H1 (cell line): ENCODE measurements at regions not wholly inside any gene's neighbourhood (a gene's known extent, or its start where the extent isn't known, plus 50 kb on each side); places are given as distances from the start of the nearest gene placed in this dataset.

Experiments used
- CTCF ChIA-PET: fragments of 300-600 bp; sonication (Branson Sonifier 250); formaldehyde crosslinking; loops from one replicate; lab custom pipeline; 2021; ENCODE audit not compliant: partially characterized antibody; lab: Charles Lee
- POLR2A ChIA-PET: fragments of 300-600 bp; sonication (Branson Sonifier 250); formaldehyde crosslinking; loops from one replicate; lab custom pipeline; 2021; ENCODE audit warnings: inconsistent platforms; ENCODE audit not compliant: partially characterized antibody; lab: Charles Lee
- DNase-seq, 2 experiments: peaks; one replicate each; pipeline versions ENCODE4 v3.0.0 to v3.0.0-alpha.2; 2010 to 2022; ENCODE audit warnings: low spot score in 2 of 2, low read depth in 1 of 2, mixed read lengths in 1 of 2
- FAIRE-seq: peaks from 2 replicates; lab custom pipeline; 2011; peaks lifted over from hg19 to GRCh38; lab: Jason Lieb, UNC
- H2AFZ ChIP-seq: 2 replicates; pipeline ENCODE4 v1.8.1; 2012; ENCODE audit warnings: low read length, inconsistent platforms
- H2AK5ac ChIP-seq: 2 replicates; pipeline ENCODE4 v1.6.1; 2013; ENCODE audit warnings: low read depth, low read length
- H2BK120ac ChIP-seq: replicated peaks from 2 replicates; pipeline ENCODE3; 2013; ENCODE audit warnings: low read depth, low read length, inconsistent platforms
- H2BK12ac ChIP-seq: 2 replicates; pipeline ENCODE4 v1.6.1; 2013; ENCODE audit warnings: low read depth, low read length
- H2BK15ac ChIP-seq: 2 replicates; pipeline ENCODE4 v1.6.1; 2013; ENCODE audit warnings: low read length
- H2BK20ac ChIP-seq: 2 replicates; pipeline ENCODE4 v1.6.1; 2013; ENCODE audit warnings: low read length
- H2BK5ac ChIP-seq: 2 replicates; pipeline ENCODE4 v1.6.1; 2013; ENCODE audit warnings: low read depth, low read length
- H3K14ac ChIP-seq: 2 replicates; pipeline ENCODE4 v1.6.1; 2013; ENCODE audit warnings: inconsistent platforms; ENCODE audit not compliant: insufficient read length
- H3K18ac ChIP-seq: 2 replicates; pipeline ENCODE4 v1.6.1; 2013; ENCODE audit warnings: low read length; ENCODE audit errors: extremely low read depth
- H3K23ac ChIP-seq: 2 replicates; pipeline ENCODE4 v1.6.1; 2013; ENCODE audit warnings: inconsistent platforms; ENCODE audit not compliant: insufficient read length
- H3K23me2 ChIP-seq: 2 replicates; pipeline ENCODE4 v1.6.1; 2013; ENCODE audit warnings: low read depth, low read length
- H3K27ac ChIP-seq: 2 replicates; pipeline ENCODE4 v1.6.1; 2011; ENCODE audit warnings: low read depth, low read length, inconsistent platforms
- H3K27me3 ChIP-seq, 4 experiments: replicated peaks in 1 of 4; 1 replicate in 1 of 4; 2 replicates in 3 of 4; pipeline versions ENCODE4 v1.6.1 to v1.8.1; 2011 to 2013; ENCODE audit warnings: low read length in 3 of 4, mild to moderate bottlenecking in 3 of 4, inconsistent platforms in 2 of 4, mixed read lengths in 2 of 4, moderate library complexity in 1 of 4; ENCODE audit not compliant: control insufficient read depth in 3 of 4, insufficient read depth in 3 of 4; ENCODE audit errors: extremely low read depth in 1 of 4
- H3K36me3 ChIP-seq, 4 experiments: 2 replicates each; pipeline versions ENCODE4 v1.6.1 to v1.8.1; 2011 to 2013; ENCODE audit warnings: mild to moderate bottlenecking in 4 of 4, low read length in 3 of 4, moderate library complexity in 2 of 4, control low read depth in 1 of 4, inconsistent platforms in 1 of 4; ENCODE audit not compliant: insufficient read depth in 4 of 4, control insufficient read depth in 2 of 4
- H3K4ac ChIP-seq: replicated peaks from 2 replicates; pipeline ENCODE3; 2013; ENCODE audit warnings: low read length, low read depth, mixed read lengths, inconsistent platforms; ENCODE audit not compliant: insufficient read length
- H3K4me1 ChIP-seq, 4 experiments: replicated peaks in 1 of 4; 1 replicate in 1 of 4; 2 replicates in 3 of 4; pipeline versions ENCODE4 v1.6.1 to v1.8.1; 2011 to 2013; ENCODE audit warnings: low read length in 3 of 4, inconsistent platforms in 2 of 4, mixed read lengths in 1 of 4; ENCODE audit not compliant: insufficient read depth in 4 of 4, control insufficient read depth in 3 of 4
- H3K4me2 ChIP-seq, 2 experiments: 2 replicates each; pipeline versions ENCODE4 v1.6.1 to v1.8.1; 2011 to 2013; ENCODE audit warnings: low read depth in 2 of 2, low read length in 2 of 2, control low read depth in 1 of 2, inconsistent platforms in 1 of 2, mild to moderate bottlenecking in 1 of 2; ENCODE audit not compliant: insufficient read depth in 1 of 2
- H3K4me3 ChIP-seq, 4 experiments: fragments of 200-600, 300-600 bp in 1 of 4; sonication (generic), shearing (Covaris generic), sonication (Bioruptor Twin) in 1 of 4; 2 replicates each; pipeline versions ENCODE4 v1.5.1 to v1.8.1; 2011 to 2016; ENCODE audit warnings: low read length in 4 of 4, low read depth in 3 of 4, control low read depth in 2 of 4, inconsistent platforms in 2 of 4, mild to moderate bottlenecking in 2 of 4, mixed read lengths in 1 of 4, moderate library complexity in 1 of 4; ENCODE audit not compliant: insufficient read depth in 2 of 4; ENCODE audit errors: extremely low read depth in 1 of 4
- H3K56ac ChIP-seq: replicated peaks from 2 replicates; pipeline ENCODE3; 2013; ENCODE audit warnings: low read depth, mild to moderate bottlenecking, mixed read lengths, low read length, inconsistent platforms; ENCODE audit not compliant: insufficient read length
- H3K79me1 ChIP-seq: 2 replicates; pipeline ENCODE4 v1.6.1; 2013; ENCODE audit warnings: low read depth, low read length, control low read depth
- H3K79me2 ChIP-seq, 2 experiments: 2 replicates each; pipeline versions ENCODE4 v1.6.1 to v1.8.1; 2012 to 2013; ENCODE audit warnings: low read length in 2 of 2, mild to moderate bottlenecking in 2 of 2, inconsistent platforms in 1 of 2; ENCODE audit not compliant: insufficient read depth in 2 of 2, control insufficient read depth in 1 of 2
- H3K9ac ChIP-seq, 4 experiments: replicated peaks in 1 of 4; 1 replicate in 1 of 4; 2 replicates in 3 of 4; pipeline versions ENCODE4 v1.6.1 to v1.8.1; 2011 to 2013; ENCODE audit warnings: low read depth in 3 of 4, low read length in 3 of 4, control low read depth in 2 of 4, mild to moderate bottlenecking in 2 of 4, moderate library complexity in 2 of 4, inconsistent platforms in 1 of 4; ENCODE audit errors: extremely low read depth in 1 of 4
- H3K9me3 ChIP-seq, 2 experiments: 2 replicates each; pipeline versions ENCODE4 v1.6.1 to v1.8.1; 2012 to 2013; ENCODE audit warnings: mild to moderate bottlenecking in 2 of 2, moderate library complexity in 2 of 2, control low read depth in 1 of 2, inconsistent platforms in 1 of 2, low read depth in 1 of 2, low read length in 1 of 2, mixed read lengths in 1 of 2; ENCODE audit not compliant: insufficient read depth in 2 of 2
- H4K20me1 ChIP-seq, 2 experiments: replicated peaks in 1 of 2; 2 replicates each; pipeline versions ENCODE3 to v1.8.1; 2011 to 2013; ENCODE audit warnings: inconsistent platforms in 2 of 2, low read length in 2 of 2, mild to moderate bottlenecking in 1 of 2; ENCODE audit not compliant: insufficient read depth in 2 of 2, control insufficient read depth in 1 of 2
- H4K5ac ChIP-seq: 2 replicates; pipeline ENCODE4 v1.6.1; 2013; ENCODE audit warnings: low read length, low read depth, mixed read lengths, inconsistent platforms; ENCODE audit not compliant: insufficient read length
- H4K8ac ChIP-seq: 2 replicates; pipeline ENCODE4 v1.8.0; 2013; ENCODE audit warnings: mild to moderate bottlenecking, moderate library complexity, low read length, inconsistent platforms; ENCODE audit not compliant: insufficient read depth; ENCODE audit errors: extremely low read depth
- H4K91ac ChIP-seq: replicated peaks from 2 replicates; pipeline ENCODE3; 2013; ENCODE audit warnings: low read length, mixed read lengths, inconsistent platforms; ENCODE audit not compliant: insufficient read length
- ATF3 ChIP-seq: IDR thresholded peaks from 2 replicates; pipeline ENCODE4 v1.6.1; 2011; ENCODE audit warnings: low read depth, mild to moderate bottlenecking, low read length; ENCODE audit not compliant: insufficient read depth
- CTCF ChIP-seq, 3 experiments: IDR thresholded peaks; 1 replicate in 2 of 3; 2 replicates in 1 of 3; pipeline versions ENCODE4 v1.5.1 to v1.6.1; 2011; ENCODE audit warnings: low read length in 3 of 3, mild to moderate bottlenecking in 3 of 3, inconsistent platforms in 2 of 3, low read depth in 1 of 3, moderate library complexity in 1 of 3; ENCODE audit not compliant: insufficient read depth in 1 of 3; ENCODE audit errors: control extremely low read depth in 1 of 3
- RAD21 ChIP-seq, 2 experiments: IDR thresholded peaks in 1 of 2; conservative IDR thresholded peaks in 1 of 2; 2 replicates each; pipeline ENCODE4 v1.6.1; 2011; ENCODE audit warnings: low read depth in 2 of 2, low read length in 2 of 2, improper control_type of control experiment in 1 of 2, inconsistent platforms in 1 of 2, mild to moderate bottlenecking in 1 of 2, moderate library complexity in 1 of 2
- WGBS, 2 experiments: shearing (Covaris generic) in 1 of 2; methylation state at CpG; one replicate each; pipeline versions ENCODE4 v1.1.6 to v1.1.7; 2013 to 2015; ENCODE audit warnings: low lambda C conversion rate in 2 of 2, mixed read lengths in 2 of 2, inconsistent platforms in 1 of 2, low coverage in 1 of 2, missing lambda C conversion rate in 1 of 2; ENCODE audit not compliant: insufficient replicate concordance in 2 of 2, insufficient coverage in 1 of 2, insufficient read length in 1 of 2; ENCODE audit errors: extremely low coverage in 1 of 2, missing lambda C conversion rate in 1 of 2; 5-methylcytosine and 5-hydroxymethylcytosine counted together

GRCh38 chr6:163820745-163821458 is 406.4 kb downstream of the QKI start:
- TF ChIP-seq ATF3 (no peak), CTCF (IDR thresholded peaks at IDR 0.05; ENCODE audit: control extremely low read depth in 1 of 3, insufficient read depth in 1 of 3, low read depth in 1 of 3, low read length in 3 of 3) (peak in 1 of 3 experiments; percentile 19; a peak in 1 of 4 replicates), RAD21 (IDR thresholded peaks at IDR 0.05 in 1 of 2, conservative IDR thresholded peaks at IDR 0.05 in 1 of 2; ENCODE audit: low read depth in 2 of 2, low read length in 2 of 2) (peak; percentile 7 to 22; a peak in 1 of 4 replicates)

More at GRCh38 chr6:163820745-163821458, 406.4 kb downstream of the QKI start:
- Histone ChIP-seq H3K18ac (no peak overlapping the region), H4K8ac (no peak overlapping the region), H3K14ac (no peak overlapping the region), H3K27me3 (no peaks in the 10 kb centered on the region), H3K9me3 (no peaks in the 10 kb centered on the region), H2AK5ac (no peak overlapping the region), H4K5ac (no peak overlapping the region), H2BK15ac (no peak overlapping the region), H2BK12ac (no peak overlapping the region), H3K79me2 (no peaks in the 10 kb centered on the region), H2BK5ac (no peak overlapping the region), H3K56ac (no peak overlapping the region), H3K36me3 (no peaks in the 10 kb centered on the region; a peak in 1 of 8 replicates), H3K4ac (no peak overlapping the region), H2AFZ (no peak overlapping the region), H4K91ac (no peak overlapping the region), H3K9ac (no peak overlapping the region), H3K4me3 (no peak overlapping the region), H2BK20ac (no peak overlapping the region), H3K27ac (no peak overlapping the region), H3K4me2 (no peak overlapping the region), H2BK120ac (no peak overlapping the region), H3K23ac (no peak overlapping the region), H3K79me1 (no peaks in the 10 kb centered on the region), H3K4me1 (no peaks in the 10 kb centered on the region; a peak in 1 of 7 replicates), H3K23me2 (no peaks in the 10 kb centered on the region), H4K20me1 (no peaks in the 10 kb centered on the region)
- FAIRE-seq (no peak), DNase-seq (no peak)
- ChIA-PET CTCF (no interaction called here), POLR2A (no interaction called here)
- 90% methylated on average over 10 of the region's 10 CpGs; no CpG with 5 or more reads in 1 of the 2 experiments for WGBS, 2 experiments
